Left lobe of liver (tissue), 2 donors: ENCODE measurements at regions not wholly inside any gene's neighbourhood (a gene's known extent, or its start where the extent isn't known, plus 50 kb on each side); places are given as distances from the start of the nearest gene placed in this dataset.
A peak's percentile ranks its signal among the peaks of the same experiment; 100 is the strongest.

ENCODE experiments used
- ATAC-seq: fragments of 200-7000 bp; cut with Tn5 transposase; one replicate; pipeline ENCODE4 v1.9.1; 2020; ENCODE audit warnings: mild to moderate bottlenecking, moderate library complexity
- DNase-seq: peaks from one replicate; pipeline ENCODE4 v3.0.0-alpha.2; 2020; ENCODE audit warnings: low spot score
- donor health status: DM: no; HTN: no; CAD: no; lungs with moderate emphysema.
- donor health status: DM: no; HTN: yes; CAD: no.

- ATAC-seq (no peak), DNase-seq (no peak)
Measured at GRCh38 chr18:31246460-31246859, 71.5 kb upstream of the DSG1 start.

- DNase-seq (no peak), ATAC-seq (peak; percentile 37)
Measured at GRCh38 chr18:31247574-31248199, 70.3 kb upstream of the DSG1 start.

- ATAC-seq (no peak), DNase-seq (no peak)
Measured at GRCh38 chr18:31248783-31249521, 69.0 kb upstream of the DSG1 start.

GRCh38 chr18:31250902-31251301, 67.1 kb upstream of the DSG1 start:
- no peak for DNase-seq
- no peak for ATAC-seq

GRCh38 chr18:31252522-31252921, 65.4 kb upstream of the DSG1 start:
- ATAC-seq (no peak), DNase-seq (no peak)

- ATAC-seq: no peak
- no peak for DNase-seq
Measured at GRCh38 chr18:31255953-31256352, 62.0 kb upstream of the DSG1 start.

GRCh38 chr18:31258789-31259188, 59.2 kb upstream of the DSG1 start:
- DNase-seq (no peak), ATAC-seq (no peak)

- no peak for DNase-seq
- ATAC-seq: no peak
Measured at GRCh38 chr18:31261792-31262582, 56.0 kb upstream of the DSG1 start.

- ATAC-seq (no peak), DNase-seq (no peak)
Measured at GRCh38 chr18:31267823-31268481, 50.0 kb upstream of the DSG1 start.
